ENCODE measurements at regions not wholly inside any gene's neighbourhood (a gene's known extent, or its start where the extent isn't known, plus 50 kb on each side); places are given as distances from the start of the nearest gene placed in this dataset.

GRCh38 chr17:73939806-73940205 lies 263.7 kb upstream of the RPL38 start:
- TF ChIP-seq, protein P1, sequence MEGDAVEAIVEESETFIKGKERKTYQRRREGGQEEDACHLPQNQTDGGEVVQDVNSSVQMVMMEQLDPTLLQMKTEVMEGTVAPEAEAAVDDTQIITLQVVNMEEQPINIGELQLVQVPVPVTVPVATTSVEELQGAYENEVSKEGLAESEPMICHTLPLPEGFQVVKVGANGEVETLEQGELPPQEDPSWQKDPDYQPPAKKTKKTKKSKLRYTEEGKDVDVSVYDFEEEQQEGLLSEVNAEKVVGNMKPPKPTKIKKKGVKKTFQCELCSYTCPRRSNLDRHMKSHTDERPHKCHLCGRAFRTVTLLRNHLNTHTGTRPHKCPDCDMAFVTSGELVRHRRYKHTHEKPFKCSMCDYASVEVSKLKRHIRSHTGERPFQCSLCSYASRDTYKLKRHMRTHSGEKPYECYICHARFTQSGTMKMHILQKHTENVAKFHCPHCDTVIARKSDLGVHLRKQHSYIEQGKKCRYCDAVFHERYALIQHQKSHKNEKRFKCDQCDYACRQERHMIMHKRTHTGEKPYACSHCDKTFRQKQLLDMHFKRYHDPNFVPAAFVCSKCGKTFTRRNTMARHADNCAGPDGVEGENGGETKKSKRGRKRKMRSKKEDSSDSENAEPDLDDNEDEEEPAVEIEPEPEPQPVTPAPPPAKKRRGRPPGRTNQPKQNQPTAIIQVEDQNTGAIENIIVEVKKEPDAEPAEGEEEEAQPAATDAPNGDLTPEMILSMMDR (IDR thresholded peaks at IDR 0.05; ENCODE audit: low read depth, low read length) = no peak

GRCh38 chr17:73940511-73940910 lies 263.0 kb upstream of the RPL38 start:
- H3K4me3 ChIP-seq (ENCODE audit: low read depth, low read length) = no peak overlapping the region
- TF ChIP-seq, protein P1 (IDR thresholded peaks at IDR 0.05; ENCODE audit: low read depth, low read length) = no peak

More at GRCh38 chr17:73939806-73940205, 263.7 kb upstream of the RPL38 start:
- H3K4me3 ChIP-seq (ENCODE audit: low read depth, low read length) = no peak overlapping the region

DNA sequence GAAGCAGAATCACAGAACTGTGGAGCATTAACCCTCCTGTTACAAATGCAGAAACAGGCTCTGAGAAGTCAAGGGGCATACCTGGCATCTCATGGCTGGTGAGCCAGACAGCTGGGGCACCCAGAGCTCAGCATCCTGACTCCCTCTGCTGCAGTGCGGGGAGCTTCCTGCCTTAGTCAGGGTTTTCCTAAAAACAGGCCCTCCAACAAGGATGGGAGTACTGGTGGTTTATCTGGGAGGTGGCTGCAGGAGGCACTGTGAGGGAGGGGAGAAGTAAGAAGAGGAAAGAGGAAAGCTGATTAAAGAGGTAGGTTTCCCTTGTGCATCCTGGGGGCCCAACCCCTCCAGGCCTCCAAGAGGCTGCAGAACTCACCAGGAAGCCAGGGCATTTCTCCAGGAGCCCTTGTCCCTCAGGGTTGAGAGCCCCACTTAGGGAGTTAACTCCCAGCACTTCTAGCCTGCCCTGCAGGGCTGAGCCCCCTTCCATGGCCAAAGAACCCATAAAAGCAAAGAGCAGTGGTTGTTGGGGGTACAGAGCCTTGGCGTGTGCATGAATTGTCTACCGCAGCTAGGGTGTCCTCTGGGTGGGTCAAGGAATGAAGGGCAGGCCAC lies 261.5 kb upstream of the RPL38 start:
- no peak overlapping the region for H3K4me3 ChIP-seq (ENCODE audit: low read depth, low read length)
- TF ChIP-seq, protein P1 (IDR thresholded peaks at IDR 0.05; ENCODE audit: low read depth, low read length) = no peak

DNA sequence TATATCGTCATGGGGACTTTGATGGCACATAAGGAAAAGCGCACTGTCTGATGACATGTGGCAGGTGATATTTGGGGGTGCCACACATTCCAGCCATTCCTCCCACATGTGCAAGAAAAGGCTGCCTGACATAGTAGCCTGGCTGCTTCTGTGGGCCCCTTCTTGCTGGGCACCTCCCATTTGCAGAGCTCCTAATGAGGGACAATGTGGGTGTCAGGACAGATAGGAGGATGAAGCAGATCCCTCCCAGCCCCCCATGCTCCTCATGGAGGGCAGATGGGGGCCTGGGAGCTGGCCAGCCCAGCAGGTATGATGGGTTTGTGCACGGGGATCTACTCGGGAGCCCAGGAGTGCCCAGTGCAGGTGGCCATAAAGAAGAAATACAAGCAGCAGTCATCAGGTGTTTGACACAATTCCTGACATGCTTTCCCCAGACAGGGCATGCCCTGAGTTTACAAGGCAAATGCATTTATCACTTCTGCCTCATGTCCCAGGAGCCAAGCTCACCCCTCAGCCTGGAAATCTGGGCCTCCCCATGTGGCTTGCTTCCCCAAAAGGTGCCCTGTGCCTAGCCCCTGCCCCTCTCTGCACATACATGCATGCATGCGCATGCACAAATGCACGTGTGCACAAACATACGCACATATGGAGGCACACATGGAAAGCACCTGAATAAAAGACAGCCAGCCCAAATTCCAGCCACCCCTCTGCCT lies 260.6 kb upstream of the RPL38 start:
- H3K4me3 ChIP-seq (ENCODE audit: low read depth, low read length) = no peak overlapping the region
- TF ChIP-seq, protein P1 (IDR thresholded peaks at IDR 0.05; ENCODE audit: low read depth, low read length) = no peak

DNA sequence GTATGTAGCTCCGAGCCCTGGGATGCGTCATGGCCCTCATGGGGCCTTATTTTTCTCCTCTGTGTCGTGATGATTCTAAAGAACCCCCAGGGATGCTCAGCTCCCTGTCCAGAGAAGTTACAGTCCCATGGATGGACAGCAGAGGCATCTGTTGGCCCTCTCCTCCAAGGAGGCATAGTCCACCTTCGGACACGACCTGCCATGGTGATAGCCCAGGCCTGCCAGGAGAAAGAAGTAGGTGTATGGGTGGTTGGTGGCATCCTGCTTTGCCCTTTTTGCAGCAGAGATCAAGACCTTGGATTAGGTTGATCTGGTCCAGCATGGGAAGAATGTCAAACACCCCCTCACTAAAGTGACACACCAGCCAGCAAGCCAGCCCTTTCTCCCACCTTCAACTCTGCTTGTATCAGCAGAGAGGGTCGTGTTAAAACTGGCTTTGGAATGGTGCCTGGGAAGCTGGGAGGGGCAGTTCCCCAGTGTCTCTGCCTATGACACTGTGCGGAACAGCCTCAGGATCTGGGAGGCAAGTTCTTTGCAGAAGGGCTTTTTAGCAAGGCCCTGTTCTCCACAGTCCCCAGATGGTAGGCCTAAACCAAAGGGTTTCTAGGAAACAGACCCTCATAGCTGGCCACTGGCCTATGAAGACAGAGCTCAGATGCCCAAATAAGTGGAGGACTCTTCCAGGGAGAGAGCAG lies 259.9 kb upstream of the RPL38 start:
- no peak overlapping the region for H3K4me3 ChIP-seq (ENCODE audit: low read depth, low read length)
- TF ChIP-seq, protein P1 (IDR thresholded peaks at IDR 0.05; ENCODE audit: low read depth, low read length) = no peak

GRCh38 chr17:73944366-73944765 lies 259.1 kb upstream of the RPL38 start:
- no peak overlapping the region for H3K4me3 ChIP-seq (ENCODE audit: low read depth, low read length)
- TF ChIP-seq, protein P1 (IDR thresholded peaks at IDR 0.05; ENCODE audit: low read depth, low read length) = no peak

Data from WI38 (cell line).